ENCODE measurements at regions not wholly inside any gene's neighbourhood (a gene's known extent, or its start where the extent isn't known, plus 50 kb on each side); places are given as distances from the start of the nearest gene placed in this dataset.

- no peaks in the 10 kb centered on the region for H3K27me3 Mint-ChIP-seq (ENCODE audit: low read depth, unreplicated experiment)
- no peaks in the 10 kb centered on the region for H3K4me1 Mint-ChIP-seq (ENCODE audit: low read depth, unreplicated experiment)
- TF ChIP-seq EZH2 (IDR thresholded peaks at IDR 0.05; ENCODE audit: insufficient read depth, low read length) (no peak), CTCF (IDR thresholded peaks at IDR 0.05; ENCODE audit: insufficient read depth, low read depth, low read length) (no peak)
- no peaks in the 10 kb centered on the region for H3K36me3 Mint-ChIP-seq (ENCODE audit: low read depth, unreplicated experiment)
- H3K27me3 ChIP-seq (ENCODE audit: insufficient read depth, low read length), result no peaks in the 10 kb centered on the region
- H3K27ac ChIP-seq (ENCODE audit: low read depth, low read length), result no peak overlapping the region
- no peak for FAIRE-seq
- no peak for DNase-seq (ENCODE audit: low read depth)
- no peaks in the 10 kb centered on the region for H3K9me3 ChIP-seq (ENCODE audit: insufficient read depth, low read depth, low read length)
- no peak overlapping the region for H2AFZ ChIP-seq (ENCODE audit: low read depth, low read length)
- no peak overlapping the region for H3K4me3 Mint-ChIP-seq (ENCODE audit: unreplicated experiment)
- no peaks in the 10 kb centered on the region for H3K36me3 ChIP-seq (ENCODE audit: insufficient read depth, low read length)
- no peak overlapping the region for H3K27ac Mint-ChIP-seq (ENCODE audit: unreplicated experiment)
- H3K4me3 ChIP-seq (ENCODE audit: insufficient read depth, low read depth, low read length), result no peak overlapping the region
- no peak overlapping the region for H3K4me2 ChIP-seq (ENCODE audit: low read length)
- H4K20me1 ChIP-seq (ENCODE audit: insufficient read depth, low read length), result no peaks in the 10 kb centered on the region
- H3K9me3 Mint-ChIP-seq (ENCODE audit: unreplicated experiment), result no peaks in the 10 kb centered on the region
- H3K4me1 ChIP-seq (ENCODE audit: insufficient read depth, low read length), result no peaks in the 10 kb centered on the region
- no peaks in the 10 kb centered on the region for H3K79me2 ChIP-seq (ENCODE audit: insufficient read depth, low read length)
- no peak overlapping the region for H3K9ac ChIP-seq (ENCODE audit: low read length)
These were observed 202.0 kb upstream of the SLC27A6 start for GRCh38 chr5:128763321-128763720.

- Histone ChIP-seq H3K79me2 (ENCODE audit: insufficient read depth, low read length) (no peaks in the 10 kb centered on the region), H4K20me1 (ENCODE audit: insufficient read depth, low read length) (no peaks in the 10 kb centered on the region), H3K4me1 (ENCODE audit: insufficient read depth, low read length) (no peaks in the 10 kb centered on the region), H3K27me3 (ENCODE audit: insufficient read depth, low read length) (no peaks in the 10 kb centered on the region), H3K27ac (ENCODE audit: low read depth, low read length) (no peak overlapping the region), H3K9ac (ENCODE audit: low read length) (no peak overlapping the region), H3K4me3 (ENCODE audit: insufficient read depth, low read depth, low read length) (no peak overlapping the region), H3K4me2 (ENCODE audit: low read length) (no peak overlapping the region), H3K36me3 (ENCODE audit: insufficient read depth, low read length) (no peaks in the 10 kb centered on the region), H3K9me3 (ENCODE audit: insufficient read depth, low read depth, low read length) (no peaks in the 10 kb centered on the region), H2AFZ (ENCODE audit: low read depth, low read length) (no peak overlapping the region)
- Mint-ChIP-seq H3K4me3 (ENCODE audit: unreplicated experiment) (no peak overlapping the region), H3K4me1 (ENCODE audit: low read depth, unreplicated experiment) (no peaks in the 10 kb centered on the region), H3K27ac (ENCODE audit: unreplicated experiment) (no peak overlapping the region), H3K27me3 (ENCODE audit: low read depth, unreplicated experiment) (no peaks in the 10 kb centered on the region), H3K9me3 (ENCODE audit: unreplicated experiment) (no peaks in the 10 kb centered on the region), H3K36me3 (ENCODE audit: low read depth, unreplicated experiment) (no peaks in the 10 kb centered on the region)
- TF ChIP-seq EZH2 (IDR thresholded peaks at IDR 0.05; ENCODE audit: insufficient read depth, low read length), result no peak
- TF ChIP-seq CTCF (IDR thresholded peaks at IDR 0.05; ENCODE audit: insufficient read depth, low read depth, low read length), result no peak
- no peak for DNase-seq (ENCODE audit: low read depth)
- FAIRE-seq, result no peak
These were observed 200.5 kb upstream of the SLC27A6 start for GRCh38 chr5:128764601-128765310.

- Mint-ChIP-seq H3K27me3 (ENCODE audit: low read depth, unreplicated experiment) (no peaks in the 10 kb centered on the region), H3K4me3 (ENCODE audit: unreplicated experiment) (no peak overlapping the region), H3K27ac (ENCODE audit: unreplicated experiment) (no peak overlapping the region), H3K4me1 (ENCODE audit: low read depth, unreplicated experiment) (no peaks in the 10 kb centered on the region), H3K9me3 (ENCODE audit: unreplicated experiment) (no peaks in the 10 kb centered on the region), H3K36me3 (ENCODE audit: low read depth, unreplicated experiment) (no peaks in the 10 kb centered on the region)
- Histone ChIP-seq H3K4me2 (ENCODE audit: low read length) (no peak overlapping the region), H3K4me1 (ENCODE audit: insufficient read depth, low read length) (no peaks in the 10 kb centered on the region), H3K36me3 (ENCODE audit: insufficient read depth, low read length) (no peaks in the 10 kb centered on the region), H2AFZ (ENCODE audit: low read depth, low read length) (no peak overlapping the region), H3K4me3 (ENCODE audit: insufficient read depth, low read depth, low read length) (no peak overlapping the region), H3K79me2 (ENCODE audit: insufficient read depth, low read length) (no peaks in the 10 kb centered on the region), H3K9ac (ENCODE audit: low read length) (no peak overlapping the region), H3K27ac (ENCODE audit: low read depth, low read length) (no peak overlapping the region), H4K20me1 (ENCODE audit: insufficient read depth, low read length) (no peaks in the 10 kb centered on the region), H3K27me3 (ENCODE audit: insufficient read depth, low read length) (no peaks in the 10 kb centered on the region), H3K9me3 (ENCODE audit: insufficient read depth, low read depth, low read length) (no peaks in the 10 kb centered on the region)
- TF ChIP-seq CTCF (IDR thresholded peaks at IDR 0.05; ENCODE audit: insufficient read depth, low read depth, low read length) (no peak), EZH2 (IDR thresholded peaks at IDR 0.05; ENCODE audit: insufficient read depth, low read length) (no peak)
- no peak for DNase-seq (ENCODE audit: low read depth)
- FAIRE-seq, result no peak
These were observed 199.7 kb upstream of the SLC27A6 start for GRCh38 chr5:128765448-128766061.
